ENCODE measurements at regions not wholly inside any gene's neighbourhood (a gene's known extent, or its start where the extent isn't known, plus 50 kb on each side); places are given as distances from the start of the nearest gene placed in this dataset.

- no peaks in the 10 kb centered on the region for H3K36me3 ChIP-seq
- no peak for TF ChIP-seq CTCF (IDR thresholded peaks at IDR 0.05)
- intact Hi-C loops (cut with DNase I): no loop called here
- H3K4me3 ChIP-seq: no peak overlapping the region
- H3K4me1 ChIP-seq: no peaks in the 10 kb centered on the region
- H3K9me3 ChIP-seq: no peaks in the 10 kb centered on the region
- DNase-seq: no peak
- no peaks in the 10 kb centered on the region for H3K27me3 ChIP-seq (ENCODE audit: low read depth)
- H3K27ac ChIP-seq: no peak overlapping the region
- ATAC-seq: no peak
Observed at GRCh38 chr15:70401709-70402108, 304.0 kb upstream of the TLE3 start.

GRCh38 chr15:70400766-70401541 is 303.2 kb upstream of the TLE3 start:
- DNase-seq (no peak), ATAC-seq (no peak)
- H3K9me3 ChIP-seq: no peaks in the 10 kb centered on the region
- no peak for TF ChIP-seq CTCF (IDR thresholded peaks at IDR 0.05)
- intact Hi-C loops (cut with DNase I): no loop called here
- no peaks in the 10 kb centered on the region for H3K27me3 ChIP-seq (ENCODE audit: low read depth)
- H3K27ac ChIP-seq: no peak overlapping the region
- H3K4me1 ChIP-seq: no peaks in the 10 kb centered on the region
- no peak overlapping the region for H3K4me3 ChIP-seq
- no peaks in the 10 kb centered on the region for H3K36me3 ChIP-seq

GRCh38 chr15:70399204-70399603 is 301.5 kb upstream of the TLE3 start:
- ATAC-seq: no peak
- H3K27ac ChIP-seq: no peak overlapping the region
- H3K4me1 ChIP-seq: no peaks in the 10 kb centered on the region
- H3K9me3 ChIP-seq: no peaks in the 10 kb centered on the region
- H3K27me3 ChIP-seq (ENCODE audit: low read depth): peaks cover 4% of the 10 kb centered on the region
- no peaks in the 10 kb centered on the region for H3K36me3 ChIP-seq
- no peak overlapping the region for H3K4me3 ChIP-seq
- intact Hi-C loops (cut with DNase I): no loop called here
- DNase-seq: no peak
- no peak for TF ChIP-seq CTCF (IDR thresholded peaks at IDR 0.05)

GRCh38 chr15:70398694-70399093 is 301.0 kb upstream of the TLE3 start:
- intact Hi-C loops (cut with DNase I): no loop called here
- Histone ChIP-seq H3K9me3 (no peaks in the 10 kb centered on the region), H3K4me1 (no peaks in the 10 kb centered on the region), H3K27me3 (ENCODE audit: low read depth) (peaks cover 4% of the 10 kb centered on the region), H3K4me3 (no peak overlapping the region), H3K36me3 (no peaks in the 10 kb centered on the region), H3K27ac (no peak overlapping the region)
- TF ChIP-seq CTCF (IDR thresholded peaks at IDR 0.05): no peak
- no peak for DNase-seq
- no peak for ATAC-seq

- Histone ChIP-seq H3K27me3 (ENCODE audit: low read depth) (peaks cover 4% of the 10 kb centered on the region), H3K36me3 (no peaks in the 10 kb centered on the region), H3K4me3 (no peak overlapping the region), H3K27ac (no peak overlapping the region), H3K4me1 (no peaks in the 10 kb centered on the region), H3K9me3 (no peaks in the 10 kb centered on the region)
- no peak for TF ChIP-seq CTCF (IDR thresholded peaks at IDR 0.05)
- intact Hi-C loops (cut with DNase I): no loop called here
- no peak for ATAC-seq
- no peak for DNase-seq
Observed at GRCh38 chr15:70396807-70397206, 299.1 kb upstream of the TLE3 start.

All from lower lobe of right lung (tissue), 2 donors.